ENCODE measurements at regions not wholly inside any gene's neighbourhood (a gene's known extent, or its start where the extent isn't known, plus 50 kb on each side); places are given as distances from the start of the nearest gene placed in this dataset.
A peak's percentile ranks its signal among the peaks of the same experiment; 100 is the strongest.

GRCh38 chr10:78202386-78202785, 168.7 kb downstream of the RPS24 start:
- DNase-seq = no peak
- ATAC-seq (replicated peaks) = no peak
- Mint-ChIP-seq H3K9me3 (no peaks in the 10 kb centered on the region), H3K36me3 (no peaks in the 10 kb centered on the region), H3K4me1 (peaks cover 3 to 14% of the 10 kb centered on the region in 2 donors), H3K4me3 (no peak overlapping the region), H3K27ac (no peak overlapping the region), H3K27me3 (no peaks in the 10 kb centered on the region)

GRCh38 chr10:78203915-78204818, 170.5 kb downstream of the RPS24 start:
- no peaks in the 10 kb centered on the region for H3K27me3 Mint-ChIP-seq
- H3K27ac Mint-ChIP-seq = no peak overlapping the region
- peaks cover 3 to 14% of the 10 kb centered on the region in 2 donors for H3K4me1 Mint-ChIP-seq
- H3K4me3 Mint-ChIP-seq = no peak overlapping the region
- no peaks in the 10 kb centered on the region for H3K36me3 Mint-ChIP-seq
- ATAC-seq (replicated peaks) (no peak), DNase-seq (no peak)
- no peaks in the 10 kb centered on the region for H3K9me3 Mint-ChIP-seq

- peak; percentile 42 to 49 for ATAC-seq (replicated peaks)
- H3K27ac Mint-ChIP-seq = peak overlapping the region; percentile 89
- no peaks in the 10 kb centered on the region for H3K9me3 Mint-ChIP-seq
- H3K4me1 Mint-ChIP-seq = peaks cover 3 to 14% of the 10 kb centered on the region in 2 donors
- DNase-seq = no peak
- no peaks in the 10 kb centered on the region for H3K36me3 Mint-ChIP-seq
- H3K4me3 Mint-ChIP-seq = no peak overlapping the region
- H3K27me3 Mint-ChIP-seq = no peaks in the 10 kb centered on the region
Measured at GRCh38 chr10:78205457-78206016, 171.9 kb downstream of the RPS24 start.

- Mint-ChIP-seq H3K4me1 (peaks cover 9 to 25% of the 10 kb centered on the region in 2 donors), H3K4me3 (no peak overlapping the region), H3K36me3 (no peaks in the 10 kb centered on the region), H3K27me3 (peaks cover 0 to 3% of the 10 kb centered on the region in 2 donors), H3K27ac (no peak overlapping the region), H3K9me3 (no peaks in the 10 kb centered on the region)
- no peak for DNase-seq
- ATAC-seq (replicated peaks) = no peak
Measured at GRCh38 chr10:78207216-78207615, 173.6 kb downstream of the RPS24 start.

- no peaks in the 10 kb centered on the region for H3K36me3 Mint-ChIP-seq
- no peak overlapping the region for H3K27ac Mint-ChIP-seq
- H3K9me3 Mint-ChIP-seq = no peaks in the 10 kb centered on the region
- peaks cover 0 to 3% of the 10 kb centered on the region in 2 donors for H3K27me3 Mint-ChIP-seq
- DNase-seq = no peak
- H3K4me1 Mint-ChIP-seq = peaks cover 9 to 25% of the 10 kb centered on the region in 2 donors
- no peak overlapping the region for H3K4me3 Mint-ChIP-seq
- no peak for ATAC-seq (replicated peaks)
Measured at GRCh38 chr10:78207776-78208175, 174.1 kb downstream of the RPS24 start.

- no peaks in the 10 kb centered on the region for H3K36me3 Mint-ChIP-seq
- H3K27ac Mint-ChIP-seq = no peak overlapping the region
- H3K27me3 Mint-ChIP-seq = peaks cover 9 to 14% of the 10 kb centered on the region in 2 donors
- ATAC-seq (replicated peaks) (peak in 1 of 2 donors; percentile 35), DNase-seq (no peak)
- no peaks in the 10 kb centered on the region for H3K9me3 Mint-ChIP-seq
- H3K4me1 Mint-ChIP-seq = peaks cover 18 to 33% of the 10 kb centered on the region in 2 donors
- no peak overlapping the region for H3K4me3 Mint-ChIP-seq
Measured at GRCh38 chr10:78209970-78210369, 176.3 kb downstream of the RPS24 start.

GRCh38 chr10:78210548-78210947, 176.9 kb downstream of the RPS24 start:
- Mint-ChIP-seq H3K27ac (no peak overlapping the region), H3K4me1 (peaks cover 22 to 33% of the 10 kb centered on the region in 2 donors)

GRCh38 chr10:78210976-78211375, 177.3 kb downstream of the RPS24 start:
- peak in 1 of 2 donors; percentile 2 for ATAC-seq (replicated peaks)
- Mint-ChIP-seq H3K4me3 (no peak overlapping the region), H3K27ac (no peak overlapping the region), H3K4me1 (peaks cover 19 to 33% of the 10 kb centered on the region in 2 donors), H3K27me3 (peaks cover 16 to 19% of the 10 kb centered on the region in 2 donors), H3K9me3 (no peaks in the 10 kb centered on the region), H3K36me3 (no peaks in the 10 kb centered on the region)
- no peak for DNase-seq

More at GRCh38 chr10:78210548-78210947, 176.9 kb downstream of the RPS24 start:
- H3K9me3 Mint-ChIP-seq = no peaks in the 10 kb centered on the region
- peak; percentile 50 to 65 for ATAC-seq (replicated peaks)
- peaks cover 14 to 19% of the 10 kb centered on the region in 2 donors for H3K27me3 Mint-ChIP-seq
- no peak overlapping the region for H3K4me3 Mint-ChIP-seq
- peak; percentile 7 for DNase-seq
- H3K36me3 Mint-ChIP-seq = no peaks in the 10 kb centered on the region

- Mint-ChIP-seq H3K27me3 (peaks cover 22% of the 10 kb centered on the region in 2 donors), H3K9me3 (no peaks in the 10 kb centered on the region), H3K4me3 (no peak overlapping the region), H3K36me3 (no peaks in the 10 kb centered on the region), H3K27ac (peak overlapping the region; percentile 67), H3K4me1 (peaks cover 19 to 32% of the 10 kb centered on the region in 2 donors)
- DNase-seq = no peak
- no peak for ATAC-seq (replicated peaks)
Measured at GRCh38 chr10:78211561-78212051, 177.9 kb downstream of the RPS24 start.

GRCh38 chr10:78212060-78212785, 178.6 kb downstream of the RPS24 start:
- ATAC-seq (replicated peaks) = no peak
- Mint-ChIP-seq H3K4me3 (no peak overlapping the region), H3K27ac (no peak overlapping the region), H3K36me3 (no peaks in the 10 kb centered on the region), H3K27me3 (peaks cover 23 to 26% of the 10 kb centered on the region in 2 donors), H3K9me3 (no peaks in the 10 kb centered on the region), H3K4me1 (peaks cover 19 to 32% of the 10 kb centered on the region in 2 donors)
- no peak for DNase-seq

GRCh38 chr10:78212786-78213175, 179.1 kb downstream of the RPS24 start:
- no peak for DNase-seq
- peaks cover 19 to 36% of the 10 kb centered on the region in 2 donors for H3K4me1 Mint-ChIP-seq
- peaks cover 29 to 31% of the 10 kb centered on the region in 2 donors for H3K27me3 Mint-ChIP-seq
- no peak for ATAC-seq (replicated peaks)
- no peak overlapping the region for H3K4me3 Mint-ChIP-seq
- H3K9me3 Mint-ChIP-seq = no peaks in the 10 kb centered on the region
- no peaks in the 10 kb centered on the region for H3K36me3 Mint-ChIP-seq
- H3K27ac Mint-ChIP-seq = no peak overlapping the region

GRCh38 chr10:78214955-78215354, 181.3 kb downstream of the RPS24 start:
- Mint-ChIP-seq H3K36me3 (no peaks in the 10 kb centered on the region), H3K27ac (peak overlapping the region; percentile 0), H3K4me1 (peaks cover 19 to 38% of the 10 kb centered on the region in 2 donors), H3K4me3 (no peak overlapping the region), H3K9me3 (peaks cover 0 to 5% of the 10 kb centered on the region in 2 donors), H3K27me3 (peaks cover 41 to 46% of the 10 kb centered on the region in 2 donors)
- DNase-seq (no peak), ATAC-seq (replicated peaks) (no peak)

GRCh38 chr10:78215645-78216044, 182.0 kb downstream of the RPS24 start:
- DNase-seq = peak; percentile 21

GRCh38 chr10:78217336-78217735, 183.7 kb downstream of the RPS24 start:
- H3K27me3 Mint-ChIP-seq = peaks cover 46 to 47% of the 10 kb centered on the region in 2 donors
- DNase-seq (no peak), ATAC-seq (replicated peaks) (no peak)
- H3K9me3 Mint-ChIP-seq = peaks cover 6 to 7% of the 10 kb centered on the region in 2 donors
- peaks cover 12 to 27% of the 10 kb centered on the region in 2 donors for H3K4me1 Mint-ChIP-seq
- H3K36me3 Mint-ChIP-seq = no peaks in the 10 kb centered on the region
- no peak overlapping the region for H3K27ac Mint-ChIP-seq
- H3K4me3 Mint-ChIP-seq = no peak overlapping the region

More at GRCh38 chr10:78215645-78216044, 182.0 kb downstream of the RPS24 start:
- H3K4me3 Mint-ChIP-seq = no peak overlapping the region
- peak; percentile 75 to 79 for ATAC-seq (replicated peaks)
- H3K36me3 Mint-ChIP-seq = no peaks in the 10 kb centered on the region
- peak overlapping the region; percentile 2 for H3K27ac Mint-ChIP-seq
- peaks cover 19 to 38% of the 10 kb centered on the region in 2 donors for H3K4me1 Mint-ChIP-seq
- peaks cover 45 to 46% of the 10 kb centered on the region in 2 donors for H3K27me3 Mint-ChIP-seq
- peaks cover 6% of the 10 kb centered on the region in 2 donors for H3K9me3 Mint-ChIP-seq
